Testis (tissue), 2 donors: ENCODE measurements at regions not wholly inside any gene's neighbourhood (a gene's known extent, or its start where the extent isn't known, plus 50 kb on each side); places are given as distances from the start of the nearest gene placed in this dataset.
"Not testable (repeated sequence)": the region's sequence is repeated elsewhere in the genome, so short reads cannot be mapped to it uniquely, and the experiment has no call there.

Source experiments
- DNase-seq: peaks from one replicate; pipeline ENCODE4 v3.0.0-alpha.2; 2019
- H3K27ac ChIP-seq, 2 donors: fragments of 200-600 bp; sonication (generic); one replicate each; pipeline ENCODE4 v1.5.1; 2019
- H3K27me3 ChIP-seq: fragments of 200-600 bp; sonication (generic); one replicate; pipeline ENCODE4 v1.5.1; 2019
- H3K36me3 ChIP-seq: fragments of 200-600 bp; sonication (generic); one replicate; pipeline ENCODE4 v1.5.1; 2017; ENCODE audit warnings: low read depth; ENCODE audit errors: missing control alignments
- H3K4me1 ChIP-seq: fragments of 200-600 bp; sonication (generic); one replicate; pipeline ENCODE4 v1.5.1; 2019
- H3K4me3 ChIP-seq, 2 donors: fragments of 200-600 bp; sonication (generic); one replicate each; pipeline ENCODE4 v1.5.1; 2017 to 2019
- H3K9me3 ChIP-seq: fragments of 200-600 bp; sonication (generic); one replicate; pipeline ENCODE4 v1.5.1; 2017
- CTCF ChIP-seq, 3 experiments: fragments of 450-650 bp in 2 of 3; fragments of 200-600 bp in 1 of 3; sonication (generic) in 1 of 3; IDR thresholded peaks; one replicate each; pipeline ENCODE4 v1.5.1; 2016 to 2019; ENCODE audit warnings: antibody characterized with exemption in 3 of 3, mild to moderate bottlenecking in 2 of 3, moderate library complexity in 1 of 3
- POLR2A ChIP-seq: fragments of 450-650 bp; IDR thresholded peaks from one replicate; pipeline ENCODE4 v1.6.1; 2017; ENCODE audit warnings: antibody characterized with exemption, mild to moderate bottlenecking, moderate library complexity
- WGBS, 2 donors: methylation state at CpG; one replicate each; pipeline ENCODE4 v1.1.5; 2018; 5-methylcytosine and 5-hydroxymethylcytosine counted together
- intact Hi-C: fragments of 100-400 bp; cut with DNase I; formaldehyde crosslinking; loops from one replicate; pipeline ENCODE4 v1.15.1; 2023; ENCODE audit warnings: low total_unique reads

GRCh38 chr6:150491131-150491810 is 108.4 kb upstream of the PLEKHG1 start:
- DNase-seq, result no peak
- H3K4me3 ChIP-seq, result no peak overlapping the region
- 72 to 80% methylated on average over 5 of the region's 5 CpGs for WGBS, 2 donors
- no peaks in the 10 kb centered on the region for H3K9me3 ChIP-seq
- no peaks in the 10 kb centered on the region for H3K27me3 ChIP-seq
- TF ChIP-seq CTCF (IDR thresholded peaks at IDR 0.05), result no peak
- no peak for TF ChIP-seq POLR2A
- intact Hi-C loops, result no loop called here
- H3K36me3 ChIP-seq, result no peaks in the 10 kb centered on the region
- H3K27ac ChIP-seq, result no peak overlapping the region
- no peaks in the 10 kb centered on the region for H3K4me1 ChIP-seq

GRCh38 chr6:150491811-150492172 is 107.9 kb upstream of the PLEKHG1 start:
- no peak for DNase-seq
- Histone ChIP-seq H3K27me3 (no peaks in the 10 kb centered on the region), H3K4me3 (no peak overlapping the region), H3K9me3 (no peaks in the 10 kb centered on the region), H3K36me3 (no peaks in the 10 kb centered on the region), H3K27ac (no peak overlapping the region), H3K4me1 (no peaks in the 10 kb centered on the region)
- TF ChIP-seq POLR2A (no peak), CTCF (IDR thresholded peaks at IDR 0.05) (no peak)
- 60 to 65% methylated on average over 2 of the region's 2 CpGs for WGBS, 2 donors
- intact Hi-C loops, result no loop called here

- intact Hi-C loops, result no loop called here
- Histone ChIP-seq H3K9me3 (no peaks in the 10 kb centered on the region), H3K4me1 (no peaks in the 10 kb centered on the region), H3K4me3 (no peak overlapping the region), H3K36me3 (no peaks in the 10 kb centered on the region), H3K27ac (no peak overlapping the region), H3K27me3 (no peaks in the 10 kb centered on the region)
- TF ChIP-seq CTCF (IDR thresholded peaks at IDR 0.05) (no peak), POLR2A (no peak)
- DNase-seq, result peak; percentile 22
- 84 to 87% methylated on average over 2 of the region's 2 CpGs for WGBS, 2 donors
These were observed 107.2 kb upstream of the PLEKHG1 start for GRCh38 chr6:150492507-150492906.

- H3K4me1 ChIP-seq, result no peaks in the 10 kb centered on the region
- H3K4me3 ChIP-seq, result no peak overlapping the region
- no peak for TF ChIP-seq POLR2A
- TF ChIP-seq CTCF (IDR thresholded peaks at IDR 0.05), result no peak
- WGBS, 2 donors, result 39 to 61% methylated on average over 7 of the region's 7 CpGs
- DNase-seq, result no peak
- no peaks in the 10 kb centered on the region for H3K9me3 ChIP-seq
- no peak overlapping the region for H3K27ac ChIP-seq
- H3K36me3 ChIP-seq, result no peaks in the 10 kb centered on the region
- intact Hi-C loops, result no loop called here
- no peaks in the 10 kb centered on the region for H3K27me3 ChIP-seq
These were observed 106.7 kb upstream of the PLEKHG1 start for GRCh38 chr6:150492941-150493340.

GRCh38 chr6:150493552-150493951 is 106.1 kb upstream of the PLEKHG1 start:
- intact Hi-C loops, H3K9me3 ChIP-seq, H3K4me3 ChIP-seq, H3K4me1 ChIP-seq, H3K27ac ChIP-seq, H3K36me3 ChIP-seq, H3K27me3 ChIP-seq, DNase-seq: not testable (repeated sequence)
- WGBS, 2 donors, result 95 to 98% methylated on average over 2 of the region's 2 CpGs
